Activated T-helper 17 cell treated with anti-CD3 and anti-CD28 coated beads, Interleukin-2, amount 50 U/mL, for 72 hours (primary cell): ENCODE measurements at regions not wholly inside any gene's neighbourhood (a gene's known extent, or its start where the extent isn't known, plus 50 kb on each side); places are given as distances from the start of the nearest gene placed in this dataset.

Source experiments
- ATAC-seq: fragments of 150-1000 bp; cut with Tn5 transposase; replicated peaks from 2 replicates; pipeline ENCODE4 v1.10.0; 2021; ENCODE audit warnings: mild to moderate bottlenecking, moderate library complexity
- H3K27ac Mint-ChIP-seq: one replicate; pipeline ENCODE4 v1.8.0; 2022; ENCODE audit warnings: mixed read lengths
- H3K27me3 Mint-ChIP-seq: one replicate; pipeline ENCODE4 v1.8.0; 2022; ENCODE audit warnings: mixed read lengths
- H3K36me3 Mint-ChIP-seq: one replicate; pipeline ENCODE4 v1.8.0; 2022; ENCODE audit warnings: low read depth, mild to moderate bottlenecking, mixed read lengths
- H3K4me1 Mint-ChIP-seq: one replicate; pipeline ENCODE4 v1.8.0; 2022; ENCODE audit warnings: mixed read lengths
- H3K4me3 Mint-ChIP-seq: one replicate; pipeline ENCODE4 v1.8.0; 2022; ENCODE audit warnings: mild to moderate bottlenecking, mixed read lengths
- H3K9me3 Mint-ChIP-seq: one replicate; pipeline ENCODE4 v1.8.0; 2022; ENCODE audit warnings: mixed read lengths

GRCh38 chr12:16949371-16949770 is 343.4 kb upstream of the LMO3 start:
- Mint-ChIP-seq H3K27ac (no peak overlapping the region), H3K36me3 (no peaks in the 10 kb centered on the region), H3K4me3 (no peak overlapping the region), H3K4me1 (no peaks in the 10 kb centered on the region), H3K27me3 (no peaks in the 10 kb centered on the region), H3K9me3 (peaks cover 6% of the 10 kb centered on the region)
- ATAC-seq, result no peak

- H3K4me1 Mint-ChIP-seq, result no peaks in the 10 kb centered on the region
- ATAC-seq, result no peak
- H3K36me3 Mint-ChIP-seq, result no peaks in the 10 kb centered on the region
- peaks cover 12% of the 10 kb centered on the region for H3K9me3 Mint-ChIP-seq
- H3K27me3 Mint-ChIP-seq, result no peaks in the 10 kb centered on the region
- no peak overlapping the region for H3K27ac Mint-ChIP-seq
- no peak overlapping the region for H3K4me3 Mint-ChIP-seq
Observed at GRCh38 chr12:16946704-16947103, 340.7 kb upstream of the LMO3 start.

- Mint-ChIP-seq H3K9me3 (peaks cover 20% of the 10 kb centered on the region), H3K4me1 (no peaks in the 10 kb centered on the region), H3K27me3 (no peaks in the 10 kb centered on the region), H3K4me3 (no peak overlapping the region), H3K27ac (no peak overlapping the region), H3K36me3 (no peaks in the 10 kb centered on the region)
- no peak for ATAC-seq
Observed at GRCh38 chr12:16939871-16940306, 333.9 kb upstream of the LMO3 start.

- Mint-ChIP-seq H3K4me1 (no peaks in the 10 kb centered on the region), H3K27me3 (no peaks in the 10 kb centered on the region), H3K9me3 (peaks cover 19% of the 10 kb centered on the region), H3K36me3 (no peaks in the 10 kb centered on the region), H3K4me3 (no peak overlapping the region), H3K27ac (no peak overlapping the region)
- no peak for ATAC-seq
Observed at GRCh38 chr12:16927259-16927658, 321.3 kb upstream of the LMO3 start.

- peaks cover 19% of the 10 kb centered on the region for H3K9me3 Mint-ChIP-seq
- H3K27me3 Mint-ChIP-seq, result no peaks in the 10 kb centered on the region
- H3K27ac Mint-ChIP-seq, result no peak overlapping the region
- no peak overlapping the region for H3K4me3 Mint-ChIP-seq
- H3K36me3 Mint-ChIP-seq, result no peaks in the 10 kb centered on the region
- no peaks in the 10 kb centered on the region for H3K4me1 Mint-ChIP-seq
- ATAC-seq, result no peak
Observed at GRCh38 chr12:16920451-16920850, 314.5 kb upstream of the LMO3 start.

- Mint-ChIP-seq H3K27me3 (no peaks in the 10 kb centered on the region), H3K27ac (no peak overlapping the region), H3K4me3 (no peak overlapping the region), H3K36me3 (no peaks in the 10 kb centered on the region), H3K9me3 (peaks cover 26% of the 10 kb centered on the region), H3K4me1 (no peaks in the 10 kb centered on the region)
- ATAC-seq, result no peak
Observed at GRCh38 chr12:16919551-16919950, 313.6 kb upstream of the LMO3 start.

- Mint-ChIP-seq H3K9me3 (peaks cover 16% of the 10 kb centered on the region), H3K36me3 (no peaks in the 10 kb centered on the region), H3K4me1 (no peaks in the 10 kb centered on the region), H3K27ac (no peak overlapping the region), H3K27me3 (no peaks in the 10 kb centered on the region), H3K4me3 (no peak overlapping the region)
- no peak for ATAC-seq
Observed at GRCh38 chr12:16914853-16915252, 308.9 kb upstream of the LMO3 start.

GRCh38 chr12:16913832-16914490 is 308.0 kb upstream of the LMO3 start:
- no peak overlapping the region for H3K27ac Mint-ChIP-seq
- no peaks in the 10 kb centered on the region for H3K27me3 Mint-ChIP-seq
- no peaks in the 10 kb centered on the region for H3K36me3 Mint-ChIP-seq
- H3K9me3 Mint-ChIP-seq, result peaks cover 16% of the 10 kb centered on the region
- H3K4me1 Mint-ChIP-seq, result no peaks in the 10 kb centered on the region
- H3K4me3 Mint-ChIP-seq, result no peak overlapping the region
- ATAC-seq, result no peak

- Mint-ChIP-seq H3K9me3 (peaks cover 13% of the 10 kb centered on the region), H3K27ac (no peak overlapping the region), H3K36me3 (no peaks in the 10 kb centered on the region), H3K27me3 (no peaks in the 10 kb centered on the region), H3K4me3 (no peak overlapping the region), H3K4me1 (no peaks in the 10 kb centered on the region)
- no peak for ATAC-seq
Observed at GRCh38 chr12:16901946-16902345, 296.0 kb upstream of the LMO3 start.

GRCh38 chr12:16893426-16893825 is 287.5 kb upstream of the LMO3 start:
- no peaks in the 10 kb centered on the region for H3K36me3 Mint-ChIP-seq
- no peak overlapping the region for H3K27ac Mint-ChIP-seq
- H3K9me3 Mint-ChIP-seq, result peaks cover 22% of the 10 kb centered on the region
- H3K27me3 Mint-ChIP-seq, result no peaks in the 10 kb centered on the region
- H3K4me1 Mint-ChIP-seq, result no peaks in the 10 kb centered on the region
- no peak overlapping the region for H3K4me3 Mint-ChIP-seq
- ATAC-seq, result no peak

- Mint-ChIP-seq H3K27me3 (no peaks in the 10 kb centered on the region), H3K4me1 (no peaks in the 10 kb centered on the region), H3K27ac (no peak overlapping the region), H3K4me3 (no peak overlapping the region), H3K36me3 (no peaks in the 10 kb centered on the region), H3K9me3 (peaks cover 24% of the 10 kb centered on the region)
- ATAC-seq, result no peak
Observed at GRCh38 chr12:16891673-16892072, 285.7 kb upstream of the LMO3 start.

GRCh38 chr12:16884819-16885218 is 278.9 kb upstream of the LMO3 start:
- H3K4me1 Mint-ChIP-seq, result no peaks in the 10 kb centered on the region
- no peak for ATAC-seq
- H3K4me3 Mint-ChIP-seq, result no peak overlapping the region
- peaks cover 19% of the 10 kb centered on the region for H3K9me3 Mint-ChIP-seq
- H3K27ac Mint-ChIP-seq, result no peak overlapping the region
- no peaks in the 10 kb centered on the region for H3K27me3 Mint-ChIP-seq
- H3K36me3 Mint-ChIP-seq, result no peaks in the 10 kb centered on the region

- H3K27me3 Mint-ChIP-seq, result no peaks in the 10 kb centered on the region
- H3K4me1 Mint-ChIP-seq, result no peaks in the 10 kb centered on the region
- H3K27ac Mint-ChIP-seq, result no peak overlapping the region
- H3K36me3 Mint-ChIP-seq, result no peaks in the 10 kb centered on the region
- peaks cover 19% of the 10 kb centered on the region for H3K9me3 Mint-ChIP-seq
- ATAC-seq, result peak; percentile 24
- H3K4me3 Mint-ChIP-seq, result no peak overlapping the region
Observed at GRCh38 chr12:16884056-16884455, 278.1 kb upstream of the LMO3 start.

- Mint-ChIP-seq H3K4me1 (no peaks in the 10 kb centered on the region), H3K4me3 (no peak overlapping the region), H3K36me3 (no peaks in the 10 kb centered on the region), H3K9me3 (peaks cover 8% of the 10 kb centered on the region), H3K27ac (no peak overlapping the region), H3K27me3 (no peaks in the 10 kb centered on the region)
- ATAC-seq, result no peak
Observed at GRCh38 chr12:16881986-16882570, 276.1 kb upstream of the LMO3 start.

- peaks cover 11% of the 10 kb centered on the region for H3K9me3 Mint-ChIP-seq
- no peak overlapping the region for H3K4me3 Mint-ChIP-seq
- no peak overlapping the region for H3K27ac Mint-ChIP-seq
- no peaks in the 10 kb centered on the region for H3K4me1 Mint-ChIP-seq
- H3K27me3 Mint-ChIP-seq, result no peaks in the 10 kb centered on the region
- no peaks in the 10 kb centered on the region for H3K36me3 Mint-ChIP-seq
- no peak for ATAC-seq
Observed at GRCh38 chr12:16880864-16881285, 274.9 kb upstream of the LMO3 start.
